ENCODE measurements at regions not wholly inside any gene's neighbourhood (a gene's known extent, or its start where the extent isn't known, plus 50 kb on each side); places are given as distances from the start of the nearest gene placed in this dataset.
"Not testable (repeated sequence)": the region's sequence is repeated elsewhere in the genome, so short reads cannot be mapped to it uniquely, and the experiment has no call there.

- H3K4me1 ChIP-seq (ENCODE audit: insufficient read depth, low read length): peaks cover 52% of the 10 kb centered on the region
- no peaks in the 10 kb centered on the region for H3K27me3 ChIP-seq (ENCODE audit: low read length)
- no peak overlapping the region; the same call in 1 of the 2 replicates for H3K4me3 ChIP-seq (ENCODE audit: low read length)
- DNase-seq: peak; percentile 79
- no peaks in the 10 kb centered on the region for H3K36me3 ChIP-seq (ENCODE audit: low read depth, low read length)
- H3K9me2 ChIP-seq (replicated peaks; ENCODE audit: low read length): no peaks in the 10 kb centered on the region
- intact Hi-C loops (cut with micrococcal nuclease): loop anchor here (5.0 kb wide), 1 partner anchor 555 kb away; no protein-coding TSS in a partner anchor
- no peak overlapping the region for H3K9ac ChIP-seq (ENCODE audit: low read length)
- ATAC-seq: peak; percentile 41
- H3K79me2 ChIP-seq (ENCODE audit: low read length): no peaks in the 10 kb centered on the region
- peak overlapping the region; percentile 53 for H3K27ac ChIP-seq (ENCODE audit: low read length)
- peaks cover 3% of the 10 kb centered on the region for H3F3A ChIP-seq (ENCODE audit: low read length, unreplicated experiment)
- ChIA-PET POLR2A (ENCODE audit: unreplicated experiment) (no interaction called here), CTCF (no interaction called here)
- no peak for TF ChIP-seq EZH2 (IDR thresholded peaks at IDR 0.05; ENCODE audit: low read length, unreplicated experiment)
- no peak for TF ChIP-seq EZH2phosphoT487 (IDR thresholded peaks at IDR 0.05; ENCODE audit: borderline replicate concordance, low read length)
- no peak for TF ChIP-seq CTCF (conservative IDR thresholded peaks at IDR 0.05; ENCODE audit: low read depth, low read length)
- H4K20me1 ChIP-seq (ENCODE audit: low read length): no peaks in the 10 kb centered on the region
- peak overlapping the region; percentile 44 for H3K4me2 ChIP-seq (ENCODE audit: low read length)
- H3K9me3 ChIP-seq (ENCODE audit: low read length): no peaks in the 10 kb centered on the region
- H2AFZ ChIP-seq (ENCODE audit: low read length): no peak overlapping the region
- no TSS peak for BruUV-seq (replicated peaks)
Measured at GRCh38 chr1:214862421-214862820, 220.1 kb upstream of the KCNK2 start.

- no peak overlapping the region for H2AFZ ChIP-seq (ENCODE audit: low read length)
- H3K36me3 ChIP-seq (ENCODE audit: low read depth, low read length): no peaks in the 10 kb centered on the region
- intact Hi-C loops (cut with micrococcal nuclease): loop anchor here (1.0 to 5.0 kb wide), 3 partner anchors 45 to 552 kb away; no protein-coding TSS in a partner anchor
- H3K9me3 ChIP-seq (ENCODE audit: low read length): no peaks in the 10 kb centered on the region
- peak; percentile 99 for DNase-seq
- TF ChIP-seq EZH2 (IDR thresholded peaks at IDR 0.05; ENCODE audit: low read length, unreplicated experiment) (no peak), EZH2phosphoT487 (IDR thresholded peaks at IDR 0.05; ENCODE audit: borderline replicate concordance, low read length) (no peak)
- no TSS peak for BruUV-seq (replicated peaks)
- H3K4me1 ChIP-seq (ENCODE audit: insufficient read depth, low read length): peaks cover 48% of the 10 kb centered on the region
- H3K4me2 ChIP-seq (ENCODE audit: low read length): peak overlapping the region; percentile 39
- CTCF ChIA-PET: no interaction called here
- H4K20me1 ChIP-seq (ENCODE audit: low read length): no peaks in the 10 kb centered on the region
- ATAC-seq: peak; percentile 93
- H3K27me3 ChIP-seq (ENCODE audit: low read length): no peaks in the 10 kb centered on the region
- H3F3A ChIP-seq (ENCODE audit: low read length, unreplicated experiment): peaks cover 3% of the 10 kb centered on the region
- no peak overlapping the region for H3K9ac ChIP-seq (ENCODE audit: low read length)
- H3K4me3 ChIP-seq (ENCODE audit: low read length): no peak overlapping the region
- H3K27ac ChIP-seq (ENCODE audit: low read length): peak overlapping the region; percentile 67
- POLR2A ChIA-PET (ENCODE audit: unreplicated experiment): no interaction called here
- H3K79me2 ChIP-seq (ENCODE audit: low read length): no peaks in the 10 kb centered on the region
- no peaks in the 10 kb centered on the region for H3K9me2 ChIP-seq (replicated peaks; ENCODE audit: low read length)
Measured at GRCh38 chr1:214864896-214865688, 217.4 kb upstream of the KCNK2 start.

GRCh38 chr1:214870426-214870825 is 212.1 kb upstream of the KCNK2 start:
- H3K4me1 ChIP-seq (ENCODE audit: insufficient read depth, low read length): peaks cover 11% of the 10 kb centered on the region
- BruUV-seq (replicated peaks); POLR2A ChIA-PET (ENCODE audit: unreplicated experiment); H3K36me3 ChIP-seq (ENCODE audit: low read depth, low read length); H4K20me1 ChIP-seq (ENCODE audit: low read length); H3K4me2 ChIP-seq (ENCODE audit: low read length); H3K9me3 ChIP-seq (ENCODE audit: low read length); H3K9me2 ChIP-seq (replicated peaks; ENCODE audit: low read length); H3K79me2 ChIP-seq (ENCODE audit: low read length); H2AFZ ChIP-seq (ENCODE audit: low read length); ATAC-seq; H3F3A ChIP-seq (ENCODE audit: low read length, unreplicated experiment); H3K27me3 ChIP-seq (ENCODE audit: low read length); intact Hi-C loops (cut with micrococcal nuclease); CTCF ChIA-PET; DNase-seq; H3K9ac ChIP-seq (ENCODE audit: low read length); H3K27ac ChIP-seq (ENCODE audit: low read length); H3K4me3 ChIP-seq (ENCODE audit: low read length): not testable (repeated sequence)
